HEK293 (cell line): ENCODE measurements at regions not wholly inside any gene's neighbourhood (a gene's known extent, or its start where the extent isn't known, plus 50 kb on each side); places are given as distances from the start of the nearest gene placed in this dataset.

Experiments
- CTCF ChIA-PET: fragments of 350-600 bp; formaldehyde crosslinking; extraction: SDS; loops from one replicate; lab custom pipeline; 2021; ENCODE audit warnings: antibody characterized with exemption; lab: Yijun Ruan, JAX
- POLR2A ChIA-PET: fragments of 300-600 bp; formaldehyde crosslinking; extraction: SDS; loops from one replicate; lab custom pipeline; 2020; ENCODE audit warnings: antibody characterized with exemption, inconsistent platforms; lab: Yijun Ruan, JAX
- H3K27ac ChIP-seq: fragments of 200-500 bp; sonication (Bioruptor generic); 2 replicates; pipeline ENCODE4 v1.5.1; 2014; ENCODE audit warnings: low read depth, low read length, control low read depth, inconsistent platforms; ENCODE audit errors: extremely low read depth
- H3K36me3 ChIP-seq, 2 experiments: fragments of 200-500 bp in 1 of 2; sonication (Bioruptor generic) in 1 of 2; 1 replicate in 1 of 2; 2 replicates in 1 of 2; pipeline ENCODE4 v1.5.1; 2014 to 2017; ENCODE audit warnings: inconsistent platforms in 2 of 2, low read length in 2 of 2; ENCODE audit not compliant: control insufficient read depth in 2 of 2, insufficient read depth in 1 of 2
- H3K4me1 ChIP-seq: fragments of 200-500 bp; sonication (Bioruptor generic); 2 replicates; pipeline ENCODE4 v1.5.1; 2014; ENCODE audit warnings: mild to moderate bottlenecking, low read length, inconsistent platforms; ENCODE audit not compliant: control insufficient read depth, insufficient read depth
- H3K4me3 ChIP-seq: 2 replicates; pipeline ENCODE4 v1.5.1; 2011; ENCODE audit warnings: low read depth, mild to moderate bottlenecking, control low read depth, low read length, moderate library complexity
- H3K9me3 ChIP-seq: fragments of 200-500 bp; sonication (Bioruptor generic); 2 replicates; pipeline ENCODE4 v1.5.1; 2014; ENCODE audit warnings: low read depth, low read length, inconsistent platforms; ENCODE audit not compliant: control insufficient read depth, insufficient read depth
- GLI2 ChIP-seq: fragments of 450-650 bp; formaldehyde crosslinking; IDR thresholded peaks from 2 replicates; pipeline ENCODE4; 2017; ENCODE audit warnings: missing biosample characterization, missing genetic modification characterization, low read depth, borderline replicate concordance
- KLF7 ChIP-seq: fragments of 450-650 bp; formaldehyde crosslinking; IDR thresholded peaks from 2 replicates; pipeline ENCODE4 v1.5.1; 2016; ENCODE audit warnings: missing biosample characterization, missing genetic modification characterization, borderline replicate concordance
- SP3 ChIP-seq: fragments of 450-650 bp; formaldehyde crosslinking; IDR thresholded peaks from 2 replicates; pipeline ENCODE4 v1.5.1; 2016; ENCODE audit warnings: missing biosample characterization, missing genetic modification characterization
- WT1 ChIP-seq: fragments of 450-650 bp; formaldehyde crosslinking; IDR thresholded peaks from 2 replicates; pipeline ENCODE4 v1.5.1; 2016; ENCODE audit warnings: missing biosample characterization, missing genetic modification characterization
- YY1 ChIP-seq: fragments of 450-650 bp; formaldehyde crosslinking; IDR thresholded peaks from 2 replicates; pipeline ENCODE4 v1.5.1; 2018; ENCODE audit warnings: missing biosample characterization, missing genetic modification characterization
- ZBTB8A ChIP-seq: fragments of 450-650 bp; formaldehyde crosslinking; IDR thresholded peaks from 2 replicates; pipeline ENCODE4 v1.5.1; 2016; ENCODE audit warnings: missing biosample characterization, missing genetic modification characterization
- ZFP37 ChIP-seq: fragments of 450-650 bp; formaldehyde crosslinking; IDR thresholded peaks from 2 replicates; pipeline ENCODE4 v1.5.1; 2016; ENCODE audit warnings: missing biosample characterization, missing genetic modification characterization
- ZNF157 ChIP-seq: fragments of 450-650 bp; formaldehyde crosslinking; IDR thresholded peaks from 2 replicates; pipeline ENCODE4 v1.5.1; 2016; ENCODE audit warnings: missing biosample characterization, missing genetic modification characterization
- ZNF202 ChIP-seq: fragments of 450-650 bp; formaldehyde crosslinking; IDR thresholded peaks from 2 replicates; pipeline ENCODE4 v1.5.1; 2016; ENCODE audit warnings: missing biosample characterization, missing genetic modification characterization, borderline replicate concordance
- ZNF473 ChIP-seq: fragments of 450-650 bp; formaldehyde crosslinking; IDR thresholded peaks from 2 replicates; pipeline ENCODE4 v1.5.1; 2017; ENCODE audit warnings: missing biosample characterization, missing genetic modification characterization
- ZNF48 ChIP-seq: fragments of 450-650 bp; formaldehyde crosslinking; IDR thresholded peaks from 2 replicates; pipeline ENCODE4 v1.5.1; 2016; ENCODE audit warnings: missing biosample characterization, missing genetic modification characterization
- ZNF501 ChIP-seq: fragments of 450-650 bp; formaldehyde crosslinking; IDR thresholded peaks from 2 replicates; pipeline ENCODE4 v1.5.1; 2016; ENCODE audit warnings: missing biosample characterization, missing genetic modification characterization
- ZNF510 ChIP-seq: fragments of 450-650 bp; formaldehyde crosslinking; IDR thresholded peaks from 2 replicates; pipeline ENCODE4 v1.5.1; 2018; ENCODE audit warnings: mild to moderate bottlenecking, missing genetic modification characterization, missing biosample characterization; ENCODE audit not compliant: insufficient replicate concordance
- ZNF555 ChIP-seq: fragments of 450-650 bp; formaldehyde crosslinking; conservative IDR thresholded peaks from 2 replicates; pipeline ENCODE4 v1.5.1; 2017; ENCODE audit warnings: missing biosample characterization, mild to moderate bottlenecking, missing genetic modification characterization, inconsistent platforms
- ZNF560 ChIP-seq: fragments of 450-650 bp; formaldehyde crosslinking; IDR thresholded peaks from 2 replicates; pipeline ENCODE4 v1.5.1; 2017; ENCODE audit warnings: missing biosample characterization, missing genetic modification characterization, borderline replicate concordance
- ZNF701 ChIP-seq: fragments of 450-650 bp; formaldehyde crosslinking; IDR thresholded peaks from 2 replicates; pipeline ENCODE4 v1.5.1; 2016; ENCODE audit warnings: missing biosample characterization, missing genetic modification characterization
- ZNF747 ChIP-seq: fragments of 450-650 bp; formaldehyde crosslinking; IDR thresholded peaks from 2 replicates; pipeline ENCODE4 v1.5.1; 2016; ENCODE audit warnings: missing biosample characterization, missing genetic modification characterization
- ZNF776 ChIP-seq: fragments of 450-650 bp; formaldehyde crosslinking; IDR thresholded peaks from 2 replicates; pipeline ENCODE4 v1.5.0; 2017; ENCODE audit warnings: missing biosample characterization, missing genetic modification characterization, borderline replicate concordance
- ZNF777 ChIP-seq: fragments of 450-650 bp; formaldehyde crosslinking; IDR thresholded peaks from 2 replicates; pipeline ENCODE4 v1.5.1; 2017; ENCODE audit warnings: missing biosample characterization, missing genetic modification characterization, borderline replicate concordance
- ZNF791 ChIP-seq: fragments of 450-650 bp; formaldehyde crosslinking; IDR thresholded peaks from 2 replicates; pipeline ENCODE4 v1.5.1; 2016; ENCODE audit warnings: missing biosample characterization, missing genetic modification characterization
- TF ChIP-seq, protein P1 (sequence below): fragments of 450-650 bp; formaldehyde crosslinking; IDR thresholded peaks from 2 replicates; pipeline ENCODE4 v1.5.1; 2016; ENCODE audit warnings: missing biosample characterization, missing genetic modification characterization, borderline replicate concordance
- TF ChIP-seq, protein P2 (sequence below): fragments of 450-650 bp; formaldehyde crosslinking; IDR thresholded peaks from 2 replicates; pipeline ENCODE4 v1.5.1; 2016; ENCODE audit warnings: missing biosample characterization, missing genetic modification characterization
- TF ChIP-seq, protein P3 (sequence below): fragments of 450-650 bp; formaldehyde crosslinking; IDR thresholded peaks from 2 replicates; pipeline ENCODE4 v1.5.1; 2016; ENCODE audit warnings: missing biosample characterization, missing genetic modification characterization
- TF ChIP-seq, protein P4 (sequence below): fragments of 450-650 bp; formaldehyde crosslinking; IDR thresholded peaks from 2 replicates; pipeline ENCODE4 v1.5.1; 2017; ENCODE audit warnings: missing biosample characterization, missing genetic modification characterization

DNA sequence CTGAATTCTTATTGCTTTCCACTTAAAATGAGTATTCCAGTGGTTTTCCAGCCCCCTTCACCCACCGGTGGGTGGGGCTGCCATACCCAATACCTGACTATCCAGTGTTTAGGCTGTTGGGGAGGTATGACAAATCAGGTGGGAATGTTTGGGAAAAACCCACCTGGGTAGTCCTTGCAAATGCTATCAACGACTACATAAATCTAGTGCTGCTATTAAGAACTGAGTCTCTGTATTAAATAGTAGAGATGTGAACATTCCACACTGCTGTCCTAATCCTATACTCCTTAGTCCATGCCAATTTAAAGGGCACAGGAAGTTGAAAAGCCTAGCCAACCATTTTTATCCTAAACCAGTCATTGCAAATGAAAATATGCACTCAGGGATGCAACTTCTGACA lies 126.6 kb downstream of the AXIN2 start (continued):
- TF ChIP-seq, protein P1, sequence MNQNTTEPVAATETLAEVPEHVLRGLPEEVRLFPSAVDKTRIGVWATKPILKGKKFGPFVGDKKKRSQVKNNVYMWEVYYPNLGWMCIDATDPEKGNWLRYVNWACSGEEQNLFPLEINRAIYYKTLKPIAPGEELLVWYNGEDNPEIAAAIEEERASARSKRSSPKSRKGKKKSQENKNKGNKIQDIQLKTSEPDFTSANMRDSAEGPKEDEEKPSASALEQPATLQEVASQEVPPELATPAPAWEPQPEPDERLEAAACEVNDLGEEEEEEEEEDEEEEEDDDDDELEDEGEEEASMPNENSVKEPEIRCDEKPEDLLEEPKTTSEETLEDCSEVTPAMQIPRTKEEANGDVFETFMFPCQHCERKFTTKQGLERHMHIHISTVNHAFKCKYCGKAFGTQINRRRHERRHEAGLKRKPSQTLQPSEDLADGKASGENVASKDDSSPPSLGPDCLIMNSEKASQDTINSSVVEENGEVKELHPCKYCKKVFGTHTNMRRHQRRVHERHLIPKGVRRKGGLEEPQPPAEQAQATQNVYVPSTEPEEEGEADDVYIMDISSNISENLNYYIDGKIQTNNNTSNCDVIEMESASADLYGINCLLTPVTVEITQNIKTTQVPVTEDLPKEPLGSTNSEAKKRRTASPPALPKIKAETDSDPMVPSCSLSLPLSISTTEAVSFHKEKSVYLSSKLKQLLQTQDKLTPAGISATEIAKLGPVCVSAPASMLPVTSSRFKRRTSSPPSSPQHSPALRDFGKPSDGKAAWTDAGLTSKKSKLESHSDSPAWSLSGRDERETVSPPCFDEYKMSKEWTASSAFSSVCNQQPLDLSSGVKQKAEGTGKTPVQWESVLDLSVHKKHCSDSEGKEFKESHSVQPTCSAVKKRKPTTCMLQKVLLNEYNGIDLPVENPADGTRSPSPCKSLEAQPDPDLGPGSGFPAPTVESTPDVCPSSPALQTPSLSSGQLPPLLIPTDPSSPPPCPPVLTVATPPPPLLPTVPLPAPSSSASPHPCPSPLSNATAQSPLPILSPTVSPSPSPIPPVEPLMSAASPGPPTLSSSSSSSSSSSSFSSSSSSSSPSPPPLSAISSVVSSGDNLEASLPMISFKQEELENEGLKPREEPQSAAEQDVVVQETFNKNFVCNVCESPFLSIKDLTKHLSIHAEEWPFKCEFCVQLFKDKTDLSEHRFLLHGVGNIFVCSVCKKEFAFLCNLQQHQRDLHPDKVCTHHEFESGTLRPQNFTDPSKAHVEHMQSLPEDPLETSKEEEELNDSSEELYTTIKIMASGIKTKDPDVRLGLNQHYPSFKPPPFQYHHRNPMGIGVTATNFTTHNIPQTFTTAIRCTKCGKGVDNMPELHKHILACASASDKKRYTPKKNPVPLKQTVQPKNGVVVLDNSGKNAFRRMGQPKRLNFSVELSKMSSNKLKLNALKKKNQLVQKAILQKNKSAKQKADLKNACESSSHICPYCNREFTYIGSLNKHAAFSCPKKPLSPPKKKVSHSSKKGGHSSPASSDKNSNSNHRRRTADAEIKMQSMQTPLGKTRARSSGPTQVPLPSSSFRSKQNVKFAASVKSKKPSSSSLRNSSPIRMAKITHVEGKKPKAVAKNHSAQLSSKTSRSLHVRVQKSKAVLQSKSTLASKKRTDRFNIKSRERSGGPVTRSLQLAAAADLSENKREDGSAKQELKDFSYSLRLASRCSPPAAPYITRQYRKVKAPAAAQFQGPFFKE (tag by site-specific recombination), result no peak
- no peak for TF ChIP-seq ZNF747 (tag by site-specific recombination)
- no peak for TF ChIP-seq YY1 (tag by site-specific recombination)

DNA sequence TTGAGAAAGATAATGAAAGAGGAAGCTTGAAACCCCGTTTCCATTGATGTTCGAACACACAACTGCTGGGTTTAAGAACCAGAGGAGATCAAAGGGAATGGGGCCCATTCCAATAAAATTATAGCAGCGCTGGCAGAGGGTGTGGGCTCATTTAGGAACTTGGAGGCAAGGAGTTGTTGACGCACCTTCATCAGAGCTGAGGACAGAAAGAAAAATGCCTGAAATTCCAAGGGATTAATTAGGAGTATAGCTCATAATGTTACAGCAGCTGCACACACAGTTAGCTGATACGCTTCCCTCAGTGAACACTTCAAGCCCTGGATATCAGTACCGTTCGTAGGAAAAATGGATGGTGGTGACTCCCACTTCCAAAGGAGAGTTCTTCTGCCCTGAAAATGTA lies 127.2 kb downstream of the AXIN2 start:
- no peak overlapping the region for H3K27ac ChIP-seq
- POLR2A ChIA-PET, result no interaction called here
- no peaks in the 10 kb centered on the region for H3K36me3 ChIP-seq
- CTCF ChIA-PET, result interaction anchor here (0.6 kb wide), 1 partner anchor 408 kb away, joined by 5 read pairs; no protein-coding TSS in a partner anchor
- no peak for TF ChIP-seq ZNF48 (tag by site-specific recombination)
- no peak for TF ChIP-seq ZFP37 (tag by site-specific recombination)
- no peak for TF ChIP-seq ZNF510 (tag by site-specific recombination)
- no peak for TF ChIP-seq ZNF791 (tag by site-specific recombination)
- no peak for TF ChIP-seq ZNF555 (tag by site-specific recombination)
- no peak for TF ChIP-seq ZNF747 (tag by site-specific recombination)
- no peak for TF ChIP-seq ZBTB8A (tag by site-specific recombination)
- TF ChIP-seq ZNF501, result no peak
- TF ChIP-seq WT1 (tag by site-specific recombination), result no peak
- TF ChIP-seq ZNF776 (tag by site-specific recombination), result no peak
- no peak for TF ChIP-seq SP3 (tag by site-specific recombination)
- no peak for TF ChIP-seq ZNF560
- TF ChIP-seq ZNF701 (tag by site-specific recombination), result no peak
- TF ChIP-seq, protein P2, sequence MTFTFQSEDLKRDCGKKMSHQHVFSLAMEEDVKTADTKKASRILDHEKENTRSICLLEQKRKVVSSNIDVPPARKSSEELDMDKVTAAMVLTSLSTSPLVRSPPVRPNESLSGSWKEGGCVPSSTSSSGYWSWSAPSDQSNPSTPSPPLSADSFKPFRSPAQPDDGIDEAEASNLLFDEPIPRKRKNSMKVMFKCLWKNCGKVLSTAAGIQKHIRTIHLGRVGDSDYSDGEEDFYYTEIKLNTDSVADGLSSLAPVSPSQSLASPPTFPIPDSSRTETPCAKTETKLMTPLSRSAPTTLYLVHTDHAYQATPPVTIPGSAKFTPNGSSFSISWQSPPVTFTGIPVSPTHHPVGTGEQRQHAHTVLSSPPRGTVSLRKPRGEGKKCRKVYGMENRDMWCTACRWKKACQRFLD (tag by site-specific recombination), result no peak
- peaks cover 2% of the 10 kb centered on the region; the same call in 1 of the 2 replicates for H3K9me3 ChIP-seq
- H3K4me1 ChIP-seq, result no peaks in the 10 kb centered on the region
- H3K4me3 ChIP-seq, result no peak overlapping the region

DNA sequence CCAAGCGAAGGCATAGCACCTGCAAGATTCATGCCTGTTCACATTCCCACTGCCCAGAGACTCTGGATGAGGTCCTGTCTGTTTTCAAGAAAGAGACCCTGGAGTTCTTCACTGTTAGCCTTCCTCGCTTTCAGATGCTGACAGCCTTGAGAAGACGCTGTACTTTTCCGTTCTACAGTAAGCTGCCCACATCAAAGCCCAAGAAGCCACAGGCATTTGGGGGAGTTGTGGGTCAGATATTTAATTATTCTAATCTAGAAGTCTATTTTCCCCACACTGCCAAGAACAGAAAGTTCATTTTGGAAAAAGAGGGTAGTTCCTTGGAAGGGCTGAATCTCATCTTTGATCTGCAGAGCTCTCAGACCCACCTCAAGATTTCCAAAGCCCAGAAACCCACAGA lies 127.9 kb downstream of the AXIN2 start:
- H3K9me3 ChIP-seq, result peaks cover 2% of the 10 kb centered on the region; the same call in 1 of the 2 replicates
- CTCF ChIA-PET, result interaction anchor here (0.6 kb wide), 1 partner anchor 409 kb away, joined by 5 read pairs; no protein-coding TSS in a partner anchor
- no peak overlapping the region for H3K4me3 ChIP-seq
- H3K27ac ChIP-seq, result no peak overlapping the region
- POLR2A ChIA-PET, result no interaction called here
- H3K36me3 ChIP-seq, result no peaks in the 10 kb centered on the region
- H3K4me1 ChIP-seq, result no peaks in the 10 kb centered on the region
- TF ChIP-seq, protein P3, sequence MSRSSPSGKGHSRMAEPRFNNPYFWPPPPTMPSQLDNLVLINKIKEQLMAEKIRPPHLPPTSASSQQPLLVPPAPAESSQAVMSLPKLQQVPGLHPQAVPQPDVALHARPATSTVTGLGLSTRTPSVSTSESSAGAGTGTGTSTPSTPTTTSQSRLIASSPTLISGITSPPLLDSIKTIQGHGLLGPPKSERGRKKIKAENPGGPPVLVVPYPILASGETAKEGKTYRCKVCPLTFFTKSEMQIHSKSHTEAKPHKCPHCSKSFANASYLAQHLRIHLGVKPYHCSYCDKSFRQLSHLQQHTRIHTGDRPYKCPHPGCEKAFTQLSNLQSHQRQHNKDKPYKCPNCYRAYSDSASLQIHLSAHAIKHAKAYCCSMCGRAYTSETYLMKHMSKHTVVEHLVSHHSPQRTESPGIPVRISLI (tag by site-specific recombination), result no peak
- TF ChIP-seq ZNF473 (tag by site-specific recombination), result no peak
- TF ChIP-seq, protein P4, sequence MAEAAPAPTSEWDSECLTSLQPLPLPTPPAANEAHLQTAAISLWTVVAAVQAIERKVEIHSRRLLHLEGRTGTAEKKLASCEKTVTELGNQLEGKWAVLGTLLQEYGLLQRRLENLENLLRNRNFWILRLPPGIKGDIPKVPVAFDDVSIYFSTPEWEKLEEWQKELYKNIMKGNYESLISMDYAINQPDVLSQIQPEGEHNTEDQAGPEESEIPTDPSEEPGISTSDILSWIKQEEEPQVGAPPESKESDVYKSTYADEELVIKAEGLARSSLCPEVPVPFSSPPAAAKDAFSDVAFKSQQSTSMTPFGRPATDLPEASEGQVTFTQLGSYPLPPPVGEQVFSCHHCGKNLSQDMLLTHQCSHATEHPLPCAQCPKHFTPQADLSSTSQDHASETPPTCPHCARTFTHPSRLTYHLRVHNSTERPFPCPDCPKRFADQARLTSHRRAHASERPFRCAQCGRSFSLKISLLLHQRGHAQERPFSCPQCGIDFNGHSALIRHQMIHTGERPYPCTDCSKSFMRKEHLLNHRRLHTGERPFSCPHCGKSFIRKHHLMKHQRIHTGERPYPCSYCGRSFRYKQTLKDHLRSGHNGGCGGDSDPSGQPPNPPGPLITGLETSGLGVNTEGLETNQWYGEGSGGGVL (tag by site-specific recombination), result no peak
- TF ChIP-seq GLI2 (tag by site-specific recombination), result no peak
- TF ChIP-seq ZBTB8A (tag by site-specific recombination), result no peak
- no peak for TF ChIP-seq ZNF777 (tag by site-specific recombination)
- TF ChIP-seq ZNF157 (tag by site-specific recombination), result no peak
- no peak for TF ChIP-seq KLF7
- no peak for TF ChIP-seq ZNF202 (tag by site-specific recombination)
